ENCODE measurements at regions not wholly inside any gene's neighbourhood (a gene's known extent, or its start where the extent isn't known, plus 50 kb on each side); places are given as distances from the start of the nearest gene placed in this dataset.

DNA sequence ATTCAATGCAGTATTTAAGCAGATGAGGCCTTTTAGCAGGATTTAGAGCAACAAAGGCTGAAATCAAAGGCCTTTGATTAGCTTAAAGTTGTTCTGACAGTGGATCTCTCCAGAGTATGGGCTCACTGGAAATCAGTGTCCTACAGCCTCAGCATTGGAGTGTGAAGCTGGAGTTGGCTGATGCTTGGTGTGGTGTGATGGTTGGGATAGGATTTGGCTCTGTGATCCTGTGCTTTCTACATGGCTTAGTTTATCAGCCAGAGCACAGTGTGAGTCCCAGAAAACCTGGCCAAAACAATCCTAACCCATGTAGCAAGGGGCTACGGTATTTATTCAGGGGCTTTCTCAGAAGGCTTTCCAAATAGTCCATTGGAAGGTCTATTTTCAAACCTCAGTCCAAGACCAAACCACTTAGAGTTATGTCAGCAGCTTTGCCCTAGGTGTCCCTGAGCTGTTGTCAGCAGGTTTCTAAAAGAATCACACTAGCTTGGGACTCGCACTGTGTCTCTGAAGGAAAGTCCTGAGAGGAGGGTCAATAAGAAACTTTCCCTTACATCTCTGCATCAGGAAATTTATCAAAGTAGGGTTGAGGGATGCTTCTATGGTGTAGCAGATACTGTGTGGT, 65.4 kb upstream of the ANKRD1 start:
- TF ChIP-seq, protein P1, sequence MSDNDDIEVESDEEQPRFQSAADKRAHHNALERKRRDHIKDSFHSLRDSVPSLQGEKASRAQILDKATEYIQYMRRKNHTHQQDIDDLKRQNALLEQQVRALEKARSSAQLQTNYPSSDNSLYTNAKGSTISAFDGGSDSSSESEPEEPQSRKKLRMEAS (IDR thresholded peaks at IDR 0.05; ENCODE audit: low read depth), result no peak
- TF ChIP-seq, protein P2, sequence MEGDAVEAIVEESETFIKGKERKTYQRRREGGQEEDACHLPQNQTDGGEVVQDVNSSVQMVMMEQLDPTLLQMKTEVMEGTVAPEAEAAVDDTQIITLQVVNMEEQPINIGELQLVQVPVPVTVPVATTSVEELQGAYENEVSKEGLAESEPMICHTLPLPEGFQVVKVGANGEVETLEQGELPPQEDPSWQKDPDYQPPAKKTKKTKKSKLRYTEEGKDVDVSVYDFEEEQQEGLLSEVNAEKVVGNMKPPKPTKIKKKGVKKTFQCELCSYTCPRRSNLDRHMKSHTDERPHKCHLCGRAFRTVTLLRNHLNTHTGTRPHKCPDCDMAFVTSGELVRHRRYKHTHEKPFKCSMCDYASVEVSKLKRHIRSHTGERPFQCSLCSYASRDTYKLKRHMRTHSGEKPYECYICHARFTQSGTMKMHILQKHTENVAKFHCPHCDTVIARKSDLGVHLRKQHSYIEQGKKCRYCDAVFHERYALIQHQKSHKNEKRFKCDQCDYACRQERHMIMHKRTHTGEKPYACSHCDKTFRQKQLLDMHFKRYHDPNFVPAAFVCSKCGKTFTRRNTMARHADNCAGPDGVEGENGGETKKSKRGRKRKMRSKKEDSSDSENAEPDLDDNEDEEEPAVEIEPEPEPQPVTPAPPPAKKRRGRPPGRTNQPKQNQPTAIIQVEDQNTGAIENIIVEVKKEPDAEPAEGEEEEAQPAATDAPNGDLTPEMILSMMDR (IDR thresholded peaks at IDR 0.05), result no peak
- no peak for TF ChIP-seq POLR2AphosphoS5 (IDR thresholded peaks at IDR 0.05; ENCODE audit: low read depth, low read length)
- TF ChIP-seq MEF2A (IDR thresholded peaks at IDR 0.05; ENCODE audit: borderline replicate concordance, low read depth), result no peak
- TF ChIP-seq GABPA (IDR thresholded peaks at IDR 0.05; ENCODE audit: low read depth), result no peak
- TF ChIP-seq NFIC (IDR thresholded peaks at IDR 0.05; ENCODE audit: borderline replicate concordance), result no peak
- no peak for TF ChIP-seq MXI1 (IDR thresholded peaks at IDR 0.05; ENCODE audit: low read depth, low read length)
- no peak for TF ChIP-seq TCF12 (IDR thresholded peaks at IDR 0.05)
- no peak for TF ChIP-seq TEAD4 (IDR thresholded peaks at IDR 0.05; ENCODE audit: borderline replicate concordance, insufficient read depth)
- TF ChIP-seq SMC3 (IDR thresholded peaks at IDR 0.05; ENCODE audit: low read depth, low read length), result no peak
- no peak for TF ChIP-seq YY1 (IDR thresholded peaks at IDR 0.05; ENCODE audit: low read depth)
- TF ChIP-seq FOXJ3 (CRISPR knock-in tag; IDR thresholded peaks at IDR 0.05), result no peak
- TF ChIP-seq, protein P3, sequence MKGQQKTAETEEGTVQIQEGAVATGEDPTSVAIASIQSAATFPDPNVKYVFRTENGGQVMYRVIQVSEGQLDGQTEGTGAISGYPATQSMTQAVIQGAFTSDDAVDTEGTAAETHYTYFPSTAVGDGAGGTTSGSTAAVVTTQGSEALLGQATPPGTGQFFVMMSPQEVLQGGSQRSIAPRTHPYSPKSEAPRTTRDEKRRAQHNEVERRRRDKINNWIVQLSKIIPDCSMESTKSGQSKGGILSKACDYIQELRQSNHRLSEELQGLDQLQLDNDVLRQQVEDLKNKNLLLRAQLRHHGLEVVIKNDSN (IDR thresholded peaks at IDR 0.05; ENCODE audit: borderline replicate concordance, low read depth), result no peak

Data from SK-N-SH (cell line).